K562 (cell line): ENCODE measurements at regions not wholly inside any gene's neighbourhood (a gene's known extent, or its start where the extent isn't known, plus 50 kb on each side); places are given as distances from the start of the nearest gene placed in this dataset.

Experiments used
- CEBPG ChIP-seq, 3 experiments: fragments of 200-800 bp in 1 of 3; sonication (Bioruptor generic) in 1 of 3; sonication (generic) in 1 of 3; formaldehyde crosslinking in 1 of 3; IDR thresholded peaks in 2 of 3; conservative IDR thresholded peaks in 1 of 3; 2 replicates each; pipeline versions ENCODE4 v1.6.1 to v1.8.0; 2016 to 2022; ENCODE audit warnings: missing compliant biosample characterization in 2 of 3, missing genetic modification characterization in 2 of 3, mild to moderate bottlenecking in 1 of 3, missing genetic modification reagents in 1 of 3
- GTF2F1 ChIP-seq: IDR thresholded peaks from 2 replicates; pipeline ENCODE4 v1.6.1; 2011; ENCODE audit warnings: low read depth, low read length, improper control_type of control experiment
- HNRNPL ChIP-seq: fragments of 200-400 bp; formaldehyde crosslinking; IDR thresholded peaks from 2 replicates; pipeline ENCODE4 v1.6.1; 2017; ENCODE audit warnings: low read depth, mild to moderate bottlenecking, low read length
- KDM4B ChIP-seq, 2 experiments: fragments of 450-650 bp in 1 of 2; sonication (generic) in 1 of 2; IDR thresholded peaks; 2 replicates each; pipeline ENCODE4 v1.6.1; 2016 to 2017; ENCODE audit warnings: borderline replicate concordance in 2 of 2, antibody characterized with exemption in 1 of 2, low read depth in 1 of 2, mild to moderate bottlenecking in 1 of 2
- KLF10 ChIP-seq: fragments of 250-450 bp; sonication (Bioruptor Pico); IDR thresholded peaks from 2 replicates; pipeline ENCODE4 v1.6.1; 2021; ENCODE audit warnings: matching md5 sums
- LEF1 ChIP-seq: fragments of 450-650 bp; IDR thresholded peaks from 2 replicates; pipeline ENCODE4 v1.6.1; 2016; ENCODE audit warnings: mild to moderate bottlenecking
- NCOA4 ChIP-seq: fragments of 450-650 bp; IDR thresholded peaks from 2 replicates; pipeline ENCODE4 v1.6.1; 2018; ENCODE audit warnings: mild to moderate bottlenecking; ENCODE audit not compliant: partially characterized antibody
- NFIX ChIP-seq: fragments of 250-450 bp; sonication (Bioruptor Pico); IDR thresholded peaks from 2 replicates; pipeline ENCODE4 v1.4.0; 2020; ENCODE audit warnings: low read depth, mild to moderate bottlenecking, moderate library complexity
- PPARD ChIP-seq: fragments of 250-450 bp; sonication (Bioruptor Pico); IDR thresholded peaks from 2 replicates; pipeline ENCODE4 v1.8.0; 2022; ENCODE audit warnings: inconsistent platforms, mild to moderate bottlenecking, moderate library complexity
- PRDM10 ChIP-seq: fragments of 450-650 bp; IDR thresholded peaks from 2 replicates; pipeline ENCODE4 v1.6.1; 2018; ENCODE audit not compliant: partially characterized antibody
- SREBF1 ChIP-seq: fragments of 150-350 bp; IDR thresholded peaks from 2 replicates; pipeline ENCODE4 v1.6.1; 2014; ENCODE audit warnings: antibody characterized with exemption, low read depth, low read length, borderline replicate concordance
- TCFL5 ChIP-seq: fragments of 250-450 bp; sonication (Bioruptor Pico); conservative IDR thresholded peaks from 2 replicates; pipeline ENCODE4 v1.6.1; 2021; ENCODE audit warnings: mild to moderate bottlenecking, moderate library complexity, matching md5 sums
- TEAD2 ChIP-seq: fragments of 450-650 bp; IDR thresholded peaks from 2 replicates; pipeline ENCODE4 v1.6.1; 2016; ENCODE audit warnings: missing genetic modification characterization, control low read depth, missing compliant biosample characterization
- TRIM24 ChIP-seq, 2 experiments: fragments of 450-650 bp; IDR thresholded peaks; 2 replicates each; pipeline ENCODE4 v1.6.1; 2016
- WHSC1 ChIP-seq: IDR thresholded peaks from one replicate; pipeline ENCODE4 v1.6.1; 2012; ENCODE audit warnings: low read length, control low read depth, inconsistent platforms
- ZBTB26 ChIP-seq: fragments of 450-650 bp; formaldehyde crosslinking; IDR thresholded peaks from 2 replicates; pipeline ENCODE4 v1.4.0; 2022; ENCODE audit warnings: missing genetic modification characterization
- ZHX1 ChIP-seq: fragments of 150-350 bp; conservative IDR thresholded peaks from 2 replicates; pipeline ENCODE4 v1.6.1; 2014; ENCODE audit warnings: low read length
- ZNF146 ChIP-seq: IDR thresholded peaks from one replicate; pipeline ENCODE4 v1.6.1; 2018; ENCODE audit warnings: missing compliant biosample characterization; ENCODE audit not compliant: unreplicated experiment
- ZNF445 ChIP-seq: fragments of 250-450 bp; sonication (Bioruptor Pico); IDR thresholded peaks from 2 replicates; pipeline ENCODE4 v1.4.0; 2020; ENCODE audit warnings: low read depth, mild to moderate bottlenecking, moderate library complexity
- ZNF586 ChIP-seq: fragments of 450-650 bp; formaldehyde crosslinking; conservative IDR thresholded peaks from 2 replicates; pipeline ENCODE4 v1.4.0; 2020; ENCODE audit warnings: mild to moderate bottlenecking, moderate library complexity
- TF ChIP-seq, protein P1 (sequence below): IDR thresholded peaks from 2 replicates; pipeline ENCODE4 v1.6.1; 2011; ENCODE audit not compliant: insufficient read length; ENCODE audit errors: extremely low read depth

GRCh38 chr4:10185518-10186227 lies 69.1 kb upstream of the WDR1 start (continued):
- TF ChIP-seq ZNF146 (CRISPR knock-in tag), result no peak
- TF ChIP-seq KLF10 (CRISPR knock-in tag), result no peak
- TF ChIP-seq NCOA4, result no peak
- peak; percentile 77 for TF ChIP-seq TEAD2
- TF ChIP-seq CEBPG (CRISPR knock-in tag; IDR thresholded peaks at IDR 0.05), result no peak
- no peak for TF ChIP-seq CEBPG (tag; conservative IDR thresholded peaks at IDR 0.05 in 1 of 2, IDR thresholded peaks at IDR 0.05 in 1 of 2)
- TF ChIP-seq PRDM10, result no peak
- no peak for TF ChIP-seq LEF1
- TF ChIP-seq, protein P1, sequence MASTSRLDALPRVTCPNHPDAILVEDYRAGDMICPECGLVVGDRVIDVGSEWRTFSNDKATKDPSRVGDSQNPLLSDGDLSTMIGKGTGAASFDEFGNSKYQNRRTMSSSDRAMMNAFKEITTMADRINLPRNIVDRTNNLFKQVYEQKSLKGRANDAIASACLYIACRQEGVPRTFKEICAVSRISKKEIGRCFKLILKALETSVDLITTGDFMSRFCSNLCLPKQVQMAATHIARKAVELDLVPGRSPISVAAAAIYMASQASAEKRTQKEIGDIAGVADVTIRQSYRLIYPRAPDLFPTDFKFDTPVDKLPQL, result no peak
- TF ChIP-seq KDM4B (IDR thresholded peaks at IDR 0.05; ENCODE audit: borderline replicate concordance in 2 of 2, low read depth in 1 of 2), result 0 out of 4 replicates have a peak, but pooled peaks of 1 of the 2 experiments have one; percentile 11
- no peak for TF ChIP-seq TCFL5
- TF ChIP-seq TRIM24 (IDR thresholded peaks at IDR 0.05), result peak; percentile 32 to 61; a peak in 1 of 4 replicates
- TF ChIP-seq SREBF1, result no peak
- no peak for TF ChIP-seq NFIX
- no peak for TF ChIP-seq ZNF586 (CRISPR knock-in tag)
- TF ChIP-seq ZNF445 (CRISPR knock-in tag), result no peak
- TF ChIP-seq ZBTB26, result no peak
- no peak for TF ChIP-seq GTF2F1
- no peak for TF ChIP-seq HNRNPL
- no peak for TF ChIP-seq ZHX1
- no peak for TF ChIP-seq WHSC1
- TF ChIP-seq PPARD, result no peak
